ENCODE measurements at regions not wholly inside any gene's neighbourhood (a gene's known extent, or its start where the extent isn't known, plus 50 kb on each side); places are given as distances from the start of the nearest gene placed in this dataset.
"Not testable (repeated sequence)": the region's sequence is repeated elsewhere in the genome, so short reads cannot be mapped to it uniquely, and the experiment has no call there.

- no peak for DNase-seq (ENCODE audit: low read depth)
- H3K4me3 ChIP-seq (ENCODE audit: low read depth, low read length), result no peak overlapping the region
- TF ChIP-seq CTCF (IDR thresholded peaks at IDR 0.05; ENCODE audit: control insufficient read depth, extremely low read depth, insufficient read depth), result no peak
These were observed 467.8 kb downstream of the PCDH7 start for GRCh38 chr4:31187979-31188378.

GRCh38 chr4:31189938-31190337, 469.8 kb downstream of the PCDH7 start:
- no peak for DNase-seq (ENCODE audit: low read depth)
- TF ChIP-seq CTCF (IDR thresholded peaks at IDR 0.05; ENCODE audit: control insufficient read depth, extremely low read depth, insufficient read depth), result no peak
- H3K4me3 ChIP-seq (ENCODE audit: low read depth, low read length), result no peak overlapping the region

- no peak overlapping the region for H3K4me3 ChIP-seq (ENCODE audit: low read depth, low read length)
- no peak for TF ChIP-seq CTCF (IDR thresholded peaks at IDR 0.05; ENCODE audit: control insufficient read depth, extremely low read depth, insufficient read depth)
- no peak for DNase-seq (ENCODE audit: low read depth)
These were observed 470.5 kb downstream of the PCDH7 start for GRCh38 chr4:31190671-31191070.

- no peak overlapping the region for H3K4me3 ChIP-seq (ENCODE audit: low read depth, low read length)
- TF ChIP-seq CTCF (IDR thresholded peaks at IDR 0.05; ENCODE audit: control insufficient read depth, extremely low read depth, insufficient read depth), result no peak
- DNase-seq (ENCODE audit: low read depth), result no peak
These were observed 472.2 kb downstream of the PCDH7 start for GRCh38 chr4:31192341-31192740.

GRCh38 chr4:31193521-31193920, 473.4 kb downstream of the PCDH7 start:
- DNase-seq (ENCODE audit: low read depth), result peak; percentile 40
- no peak for TF ChIP-seq CTCF (IDR thresholded peaks at IDR 0.05; ENCODE audit: control insufficient read depth, extremely low read depth, insufficient read depth)
- H3K4me3 ChIP-seq (ENCODE audit: low read depth, low read length), result no peak overlapping the region

GRCh38 chr4:31194823-31195222, 474.7 kb downstream of the PCDH7 start:
- no peak for TF ChIP-seq CTCF (IDR thresholded peaks at IDR 0.05; ENCODE audit: control insufficient read depth, extremely low read depth, insufficient read depth)
- no peak for DNase-seq (ENCODE audit: low read depth)

GRCh38 chr4:31199644-31200043, 479.5 kb downstream of the PCDH7 start:
- no peak overlapping the region for H3K4me3 ChIP-seq (ENCODE audit: low read depth, low read length)
- no peak for DNase-seq (ENCODE audit: low read depth)
- no peak for TF ChIP-seq CTCF (IDR thresholded peaks at IDR 0.05; ENCODE audit: control insufficient read depth, extremely low read depth, insufficient read depth)

More at GRCh38 chr4:31194823-31195222, 474.7 kb downstream of the PCDH7 start:
- no peak overlapping the region for H3K4me3 ChIP-seq (ENCODE audit: low read depth, low read length)

GRCh38 chr4:31202054-31202453, 481.9 kb downstream of the PCDH7 start:
- DNase-seq (ENCODE audit: low read depth); H3K4me3 ChIP-seq (ENCODE audit: low read depth, low read length): not testable (repeated sequence)

All from LNCaP clone FGC (cell line).